ENCODE measurements at regions not wholly inside any gene's neighbourhood (a gene's known extent, or its start where the extent isn't known, plus 50 kb on each side); places are given as distances from the start of the nearest gene placed in this dataset.

- no peak for TF ChIP-seq POLR2A (IDR thresholded peaks at IDR 0.05)
- TF ChIP-seq CTCF (IDR thresholded peaks at IDR 0.05): no peak
Measured at GRCh38 chr16:73949574-73950320, 346.9 kb upstream of the PSMD7 start.
